B cell (primary cell): ENCODE measurements at regions not wholly inside any gene's neighbourhood (a gene's known extent, or its start where the extent isn't known, plus 50 kb on each side); places are given as distances from the start of the nearest gene placed in this dataset.

Source experiments
- ATAC-seq: fragments of 200-7000 bp; cut with Tn5 transposase; one replicate; pipeline ENCODE4 v1.10.0; 2021; ENCODE audit warnings: low read depth, mild to moderate bottlenecking, moderate number of reproducible peaks, moderate library complexity
- CTCF ChIA-PET: fragments of 350-600 bp; sonication (Branson Sonifier 250); formaldehyde crosslinking; loops from one replicate; lab custom pipeline; 2021; ENCODE audit warnings: antibody characterized with exemption, inconsistent platforms; lab: Charles Lee
- POLR2A ChIA-PET: fragments of 350-600 bp; sonication (Branson Sonifier 250); formaldehyde crosslinking; loops from one replicate; lab custom pipeline; 2021; ENCODE audit warnings: antibody characterized with exemption; lab: Charles Lee
- DNase-seq: peaks from one replicate; pipeline ENCODE4 v3.0.0; 2013
- H2AFZ ChIP-seq: 2 replicates; pipeline ENCODE4 v1.6.1; 2012; ENCODE audit warnings: mild to moderate bottlenecking, low read depth, low read length; ENCODE audit not compliant: insufficient read depth, poor library complexity, severe bottlenecking
- H3K27ac ChIP-seq, 2 donors: 1 replicate in 1 of 2; 2 replicates in 1 of 2; pipeline ENCODE4 v1.5.1; 2012 to 2013; ENCODE audit warnings: low read length in 2 of 2, mild to moderate bottlenecking in 2 of 2, moderate library complexity in 1 of 2
- H3K27me3 ChIP-seq, 4 experiments: fragments of 200-600 bp in 1 of 4; sonication (generic) in 1 of 4; replicated peaks in 1 of 4; 1 replicate in 2 of 4; 2 replicates in 2 of 4; pipeline versions ENCODE4 v1.6.1 to v1.7.0; 2013 to 2016; ENCODE audit warnings: low read length in 3 of 4, mild to moderate bottlenecking in 2 of 4, mixed read lengths in 1 of 4, moderate library complexity in 1 of 4; ENCODE audit not compliant: insufficient read depth in 4 of 4, control insufficient read depth in 3 of 4; ENCODE audit errors: control extremely low read depth in 1 of 4
- H3K36me3 ChIP-seq, 2 experiments: replicated peaks in 1 of 2; 1 replicate in 1 of 2; 2 replicates in 1 of 2; pipeline versions ENCODE4 v1.6.1 to v1.7.1; 2013; ENCODE audit warnings: low read length in 1 of 2; ENCODE audit not compliant: insufficient read depth in 2 of 2, control insufficient read depth in 1 of 2; ENCODE audit errors: control extremely low read depth in 1 of 2, extremely low read depth in 1 of 2
- H3K4me1 ChIP-seq, 2 donors: fragments of 200-600 bp in 1 of 2; sonication (generic) in 1 of 2; 1 replicate in 1 of 2; 2 replicates in 1 of 2; pipeline versions ENCODE4 v1.5.1 to v1.6.1; 2013 to 2017; ENCODE audit warnings: low read length in 2 of 2; ENCODE audit not compliant: control insufficient read depth in 2 of 2, insufficient read depth in 2 of 2
- H3K4me2 ChIP-seq: replicated peaks from 2 replicates; pipeline ENCODE3; 2012; ENCODE audit warnings: mild to moderate bottlenecking, low read depth, low read length; ENCODE audit not compliant: poor library complexity, severe bottlenecking
- H3K4me3 ChIP-seq, 5 experiments: fragments of 200-600 bp in 1 of 5; sonication (generic) in 1 of 5; 1 replicate in 3 of 5; 2 replicates in 2 of 5; pipeline versions ENCODE4 v1.5.1 to v1.7.0; 2011 to 2016; ENCODE audit warnings: low read length in 4 of 5, mild to moderate bottlenecking in 4 of 5, low read depth in 2 of 5, control low read depth in 1 of 5, moderate library complexity in 1 of 5; ENCODE audit not compliant: insufficient read depth in 1 of 5; ENCODE audit errors: control extremely low read depth in 1 of 5, extremely low read depth in 1 of 5
- H3K79me2 ChIP-seq: fragments of 200-600 bp; sonication (generic); one replicate; pipeline ENCODE4 v1.6.0; 2016; ENCODE audit warnings: low read length; ENCODE audit not compliant: control insufficient read depth, insufficient read depth
- H3K9ac ChIP-seq: fragments of 200-600 bp; sonication (generic); 2 replicates; pipeline ENCODE4 v1.6.1; 2017; ENCODE audit warnings: mild to moderate bottlenecking, low read length, moderate library complexity
- H3K9me3 ChIP-seq, 3 donors: one replicate each; pipeline versions ENCODE4 v1.6.1 to v1.7.1; 2013; ENCODE audit warnings: low read length in 2 of 3; ENCODE audit not compliant: control insufficient read depth in 2 of 3, insufficient read depth in 1 of 3; ENCODE audit errors: control extremely low read depth in 1 of 3
- H4K20me1 ChIP-seq: 2 replicates; pipeline ENCODE4 v1.6.0; 2012; ENCODE audit warnings: mild to moderate bottlenecking, low read length; ENCODE audit not compliant: insufficient read depth, control insufficient read depth, poor library complexity, severe bottlenecking
- H3K27ac Mint-ChIP-seq: one replicate; pipeline ENCODE4 v1.8.0; 2021; ENCODE audit warnings: mixed read lengths
- H3K27me3 Mint-ChIP-seq: one replicate; pipeline ENCODE4 v1.8.0; 2021; ENCODE audit warnings: mixed read lengths
- H3K4me1 Mint-ChIP-seq: one replicate; pipeline ENCODE4 v1.8.0; 2021; ENCODE audit warnings: mixed read lengths
- H3K4me3 Mint-ChIP-seq: one replicate; pipeline ENCODE4 v1.8.0; 2021; ENCODE audit warnings: mixed read lengths
- H3K9me3 Mint-ChIP-seq: one replicate; pipeline ENCODE4 v1.8.0; 2022; ENCODE audit warnings: mixed read lengths; ENCODE audit not compliant: insufficient read depth
- EZH2 ChIP-seq: IDR thresholded peaks from 2 replicates; pipeline ENCODE4 v1.6.1; 2012; ENCODE audit warnings: borderline replicate concordance, low read depth, mild to moderate bottlenecking, moderate library complexity, low read length; ENCODE audit not compliant: insufficient read depth, poor library complexity, severe bottlenecking
- WGBS: methylation state at CpG from one replicate; pipeline ENCODE4 v1.1.5; 2013; ENCODE audit warnings: missing lambda C conversion rate; ENCODE audit not compliant: insufficient coverage; 5-methylcytosine and 5-hydroxymethylcytosine counted together
- intact Hi-C: fragments of 100-400 bp; cut with micrococcal nuclease; formaldehyde crosslinking; loops from one replicate; pipeline ENCODE4 v1.10.0; 2022
- TF ChIP-seq, protein P1 (sequence below): fragments of 200-600 bp; IDR thresholded peaks from one replicate; pipeline ENCODE4 v1.8.0; 2022; ENCODE audit warnings: antibody characterized with exemption, mild to moderate bottlenecking

DNA sequence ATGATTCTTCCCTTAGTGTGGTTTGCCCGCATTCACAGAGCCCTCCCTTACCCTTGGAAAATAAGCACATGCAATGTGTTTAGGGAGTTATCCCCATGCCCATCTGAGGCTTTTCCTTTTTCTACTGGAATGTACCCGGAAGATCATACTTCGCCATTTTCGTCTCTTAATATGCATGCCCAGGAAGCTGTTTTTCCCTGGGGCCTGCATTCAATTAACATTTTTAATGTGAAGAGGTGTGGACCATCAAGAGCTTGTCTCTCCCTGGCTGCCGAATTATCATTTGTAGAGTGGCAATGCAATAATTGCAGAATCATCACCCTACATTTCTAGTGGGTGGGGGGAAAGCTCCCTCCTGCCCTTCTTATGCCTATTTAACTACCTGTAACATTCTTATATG, 976.3 kb downstream of the DIPK2A start:
- Mint-ChIP-seq H3K27ac (no peak overlapping the region), H3K4me3 (no peak overlapping the region), H3K9me3 (peaks cover 3% of the 10 kb centered on the region), H3K27me3 (no peaks in the 10 kb centered on the region), H3K4me1 (no peaks in the 10 kb centered on the region)
- whole genome bisulfite sequencing: no CpG with 5 or more reads among the region's 5 CpGs
- H3K27me3 ChIP-seq: no peaks in the 10 kb centered on the region
- no peak overlapping the region for H3K27ac ChIP-seq
- no peaks in the 10 kb centered on the region for H3K79me2 ChIP-seq
- DNase-seq (no peak), ATAC-seq (no peak)
- TF ChIP-seq, protein P1, sequence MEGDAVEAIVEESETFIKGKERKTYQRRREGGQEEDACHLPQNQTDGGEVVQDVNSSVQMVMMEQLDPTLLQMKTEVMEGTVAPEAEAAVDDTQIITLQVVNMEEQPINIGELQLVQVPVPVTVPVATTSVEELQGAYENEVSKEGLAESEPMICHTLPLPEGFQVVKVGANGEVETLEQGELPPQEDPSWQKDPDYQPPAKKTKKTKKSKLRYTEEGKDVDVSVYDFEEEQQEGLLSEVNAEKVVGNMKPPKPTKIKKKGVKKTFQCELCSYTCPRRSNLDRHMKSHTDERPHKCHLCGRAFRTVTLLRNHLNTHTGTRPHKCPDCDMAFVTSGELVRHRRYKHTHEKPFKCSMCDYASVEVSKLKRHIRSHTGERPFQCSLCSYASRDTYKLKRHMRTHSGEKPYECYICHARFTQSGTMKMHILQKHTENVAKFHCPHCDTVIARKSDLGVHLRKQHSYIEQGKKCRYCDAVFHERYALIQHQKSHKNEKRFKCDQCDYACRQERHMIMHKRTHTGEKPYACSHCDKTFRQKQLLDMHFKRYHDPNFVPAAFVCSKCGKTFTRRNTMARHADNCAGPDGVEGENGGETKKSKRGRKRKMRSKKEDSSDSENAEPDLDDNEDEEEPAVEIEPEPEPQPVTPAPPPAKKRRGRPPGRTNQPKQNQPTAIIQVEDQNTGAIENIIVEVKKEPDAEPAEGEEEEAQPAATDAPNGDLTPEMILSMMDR: no peak
- no peak for TF ChIP-seq EZH2
- no peaks in the 10 kb centered on the region for H3K4me1 ChIP-seq
- POLR2A ChIA-PET: no interaction called here
- no peaks in the 10 kb centered on the region for H4K20me1 ChIP-seq
- no peak overlapping the region for H3K4me2 ChIP-seq
- peaks cover 0 to 1% (median 0%) of the 10 kb centered on the region in 3 donors for H3K9me3 ChIP-seq
- CTCF ChIA-PET: no interaction called here
- intact Hi-C loops: no loop called here
- H2AFZ ChIP-seq: no peak overlapping the region
- H3K9ac ChIP-seq: no peak overlapping the region
- H3K4me3 ChIP-seq: no peak overlapping the region
- no peaks in the 10 kb centered on the region for H3K36me3 ChIP-seq

DNA sequence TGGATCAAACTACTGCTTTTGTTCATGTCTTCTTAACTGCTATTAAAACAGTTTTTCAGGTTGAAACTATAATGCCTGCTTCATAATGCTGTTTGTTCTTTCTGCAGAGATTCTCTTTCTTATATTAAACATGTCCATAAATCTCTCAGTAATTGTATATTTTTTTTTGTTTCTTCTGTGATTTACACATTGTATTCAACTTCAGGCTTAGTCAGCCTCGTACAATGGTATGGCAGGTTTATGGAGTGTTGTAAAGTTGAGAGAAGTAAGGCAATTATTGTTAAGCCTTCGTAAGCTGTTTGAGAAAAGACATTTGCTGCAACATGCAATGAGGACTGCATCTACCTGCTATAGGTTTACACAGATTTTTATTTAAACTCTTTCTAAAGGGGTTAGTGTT, 977.1 kb downstream of the DIPK2A start:
- H3K9me3 Mint-ChIP-seq: peaks cover 3% of the 10 kb centered on the region

More for the DNA sequence above, 977.1 kb downstream of the DIPK2A start:
- TF ChIP-seq EZH2: no peak
- TF ChIP-seq, protein P1: no peak
- POLR2A ChIA-PET: no interaction called here
- Histone ChIP-seq H3K4me3 (no peak overlapping the region), H3K79me2 (no peaks in the 10 kb centered on the region), H2AFZ (no peak overlapping the region), H3K4me2 (no peak overlapping the region), H3K27me3 (no peaks in the 10 kb centered on the region), H3K4me1 (no peaks in the 10 kb centered on the region), H3K9ac (no peak overlapping the region), H3K36me3 (no peaks in the 10 kb centered on the region), H4K20me1 (no peaks in the 10 kb centered on the region), H3K27ac (no peak overlapping the region), H3K9me3 (peaks cover 0 to 1% (median 0%) of the 10 kb centered on the region in 3 donors)
- no peak for ATAC-seq
- Mint-ChIP-seq H3K27ac (no peak overlapping the region), H3K4me3 (no peak overlapping the region), H3K27me3 (no peaks in the 10 kb centered on the region), H3K4me1 (no peaks in the 10 kb centered on the region)
- CTCF ChIA-PET: no interaction called here
- DNase-seq: no peak
- WGBS: 83% methylated on average over 1 of the region's 2 CpGs
- intact Hi-C loops: no loop called here
